ENCODE measurements at regions not wholly inside any gene's neighbourhood (a gene's known extent, or its start where the extent isn't known, plus 50 kb on each side); places are given as distances from the start of the nearest gene placed in this dataset.

DNA sequence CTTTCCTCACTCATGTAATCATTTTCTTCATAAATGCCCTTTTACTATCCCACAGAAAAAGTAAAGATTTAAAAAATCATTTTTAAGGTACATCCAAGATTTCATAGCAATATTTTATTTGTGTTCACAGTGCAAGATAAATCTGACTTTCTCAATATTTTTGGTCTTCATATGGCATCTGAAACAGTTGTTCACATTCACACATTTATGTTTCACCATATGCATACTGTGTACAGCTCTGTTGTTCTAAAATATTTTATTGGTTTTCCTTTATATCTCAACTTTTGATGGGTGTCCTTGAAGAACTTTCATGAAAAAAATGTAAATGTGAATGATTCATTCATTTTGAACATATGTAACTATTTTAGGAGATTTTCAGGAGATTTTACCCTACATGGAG is 348.7 kb downstream of the SNAPC1 start:
- TF ChIP-seq CTCF (IDR thresholded peaks at IDR 0.05): no peak
- TF ChIP-seq POLR2A (IDR thresholded peaks at IDR 0.05): no peak

Measured in body of pancreas (tissue), 4 donors.